Islet precursor cell (in vitro differentiated cells): ENCODE measurements at regions not wholly inside any gene's neighbourhood (a gene's known extent, or its start where the extent isn't known, plus 50 kb on each side); places are given as distances from the start of the nearest gene placed in this dataset.

Experiments used
- DNase-seq: peaks from one replicate; pipeline ENCODE4 v3.0.0-alpha.2; 2018

- no peak for DNase-seq
Measured at GRCh38 chr6:165742047-165742446, 79.0 kb upstream of the PDE10A start.

GRCh38 chr6:165737396-165737795 is 74.4 kb upstream of the PDE10A start:
- DNase-seq: no peak

GRCh38 chr6:165735065-165735464 is 72.0 kb upstream of the PDE10A start:
- DNase-seq: no peak

- DNase-seq: no peak
Measured at GRCh38 chr6:165733489-165733791, 70.4 kb upstream of the PDE10A start.

- no peak for DNase-seq
Measured at GRCh38 chr6:165732696-165733488, 69.9 kb upstream of the PDE10A start.

GRCh38 chr6:165729307-165729936 is 66.4 kb upstream of the PDE10A start:
- no peak for DNase-seq

GRCh38 chr6:165728216-165728615 is 65.2 kb upstream of the PDE10A start:
- DNase-seq: no peak

- no peak for DNase-seq
Measured at GRCh38 chr6:165726965-165727381, 63.9 kb upstream of the PDE10A start.

- no peak for DNase-seq
Measured at GRCh38 chr6:165726290-165726875, 63.3 kb upstream of the PDE10A start.

- no peak for DNase-seq
Measured at GRCh38 chr6:165725201-165725600, 62.2 kb upstream of the PDE10A start.

GRCh38 chr6:165723326-165723725 is 60.3 kb upstream of the PDE10A start:
- DNase-seq: no peak

GRCh38 chr6:165722022-165722421 is 59.0 kb upstream of the PDE10A start:
- DNase-seq: no peak

- no peak for DNase-seq
Measured at GRCh38 chr6:165721356-165721755, 58.3 kb upstream of the PDE10A start.

- no peak for DNase-seq
Measured at GRCh38 chr6:165718491-165718891, 55.5 kb upstream of the PDE10A start.

- DNase-seq: no peak
Measured at GRCh38 chr6:165717732-165718465, 54.9 kb upstream of the PDE10A start.

GRCh38 chr6:165716886-165717285 is 53.8 kb upstream of the PDE10A start:
- DNase-seq: no peak

- DNase-seq: no peak
Measured at GRCh38 chr6:165715428-165715827, 52.4 kb upstream of the PDE10A start.

- DNase-seq: no peak
Measured at GRCh38 chr6:165714907-165715306, 51.9 kb upstream of the PDE10A start.

GRCh38 chr6:165713845-165714466 is 50.9 kb upstream of the PDE10A start:
- DNase-seq: no peak
